ENCODE measurements at regions not wholly inside any gene's neighbourhood (a gene's known extent, or its start where the extent isn't known, plus 50 kb on each side); places are given as distances from the start of the nearest gene placed in this dataset.

- Histone ChIP-seq H3K4me2 (ENCODE audit: insufficient read depth, low read length) (no peak overlapping the region), H3K9me3 (ENCODE audit: low read depth, low read length) (peaks cover 2% of the 10 kb centered on the region), H2AFZ (ENCODE audit: low read length) (no peak overlapping the region), H3K4me1 (ENCODE audit: insufficient read depth, low read length) (no peaks in the 10 kb centered on the region), H3K79me2 (ENCODE audit: insufficient read depth, low read length) (no peaks in the 10 kb centered on the region), H3K4me3 (ENCODE audit: insufficient read depth, low read length) (no peak overlapping the region), H3K27me3 (ENCODE audit: insufficient read depth, low read length) (no peaks in the 10 kb centered on the region), H3K27ac (ENCODE audit: low read depth, low read length) (no peak overlapping the region), H3K36me3 (ENCODE audit: insufficient read depth, low read length) (no peaks in the 10 kb centered on the region), H4K20me1 (ENCODE audit: insufficient read depth, low read length) (no peaks in the 10 kb centered on the region)
- DNase-seq (ENCODE audit: insufficient read length, low spot score, missing footprints): no peak
- TF ChIP-seq, protein P1, sequence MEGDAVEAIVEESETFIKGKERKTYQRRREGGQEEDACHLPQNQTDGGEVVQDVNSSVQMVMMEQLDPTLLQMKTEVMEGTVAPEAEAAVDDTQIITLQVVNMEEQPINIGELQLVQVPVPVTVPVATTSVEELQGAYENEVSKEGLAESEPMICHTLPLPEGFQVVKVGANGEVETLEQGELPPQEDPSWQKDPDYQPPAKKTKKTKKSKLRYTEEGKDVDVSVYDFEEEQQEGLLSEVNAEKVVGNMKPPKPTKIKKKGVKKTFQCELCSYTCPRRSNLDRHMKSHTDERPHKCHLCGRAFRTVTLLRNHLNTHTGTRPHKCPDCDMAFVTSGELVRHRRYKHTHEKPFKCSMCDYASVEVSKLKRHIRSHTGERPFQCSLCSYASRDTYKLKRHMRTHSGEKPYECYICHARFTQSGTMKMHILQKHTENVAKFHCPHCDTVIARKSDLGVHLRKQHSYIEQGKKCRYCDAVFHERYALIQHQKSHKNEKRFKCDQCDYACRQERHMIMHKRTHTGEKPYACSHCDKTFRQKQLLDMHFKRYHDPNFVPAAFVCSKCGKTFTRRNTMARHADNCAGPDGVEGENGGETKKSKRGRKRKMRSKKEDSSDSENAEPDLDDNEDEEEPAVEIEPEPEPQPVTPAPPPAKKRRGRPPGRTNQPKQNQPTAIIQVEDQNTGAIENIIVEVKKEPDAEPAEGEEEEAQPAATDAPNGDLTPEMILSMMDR (IDR thresholded peaks at IDR 0.05; ENCODE audit: extremely low read depth, low read depth, low read length): no peak
Measured at GRCh38 chr5:166088389-166089039, 2202.9 kb upstream of the WWC1 start.

GRCh38 chr5:166091931-166092330, 2199.5 kb upstream of the WWC1 start:
- TF ChIP-seq, protein P1 (IDR thresholded peaks at IDR 0.05; ENCODE audit: extremely low read depth, low read depth, low read length): no peak
- no peaks in the 10 kb centered on the region for H3K36me3 ChIP-seq (ENCODE audit: insufficient read depth, low read length)
- H3K4me1 ChIP-seq (ENCODE audit: insufficient read depth, low read length): no peaks in the 10 kb centered on the region
- no peak overlapping the region for H3K4me3 ChIP-seq (ENCODE audit: insufficient read depth, low read length)
- no peaks in the 10 kb centered on the region for H4K20me1 ChIP-seq (ENCODE audit: insufficient read depth, low read length)
- H3K27ac ChIP-seq (ENCODE audit: low read depth, low read length): no peak overlapping the region
- H3K4me2 ChIP-seq (ENCODE audit: insufficient read depth, low read length): no peak overlapping the region
- no peaks in the 10 kb centered on the region for H3K79me2 ChIP-seq (ENCODE audit: insufficient read depth, low read length)
- H2AFZ ChIP-seq (ENCODE audit: low read length): no peak overlapping the region
- no peak for DNase-seq (ENCODE audit: insufficient read length, low spot score, missing footprints)
- peaks cover 2% of the 10 kb centered on the region for H3K9me3 ChIP-seq (ENCODE audit: low read depth, low read length)
- H3K27me3 ChIP-seq (ENCODE audit: insufficient read depth, low read length): no peaks in the 10 kb centered on the region

GRCh38 chr5:166093312-166093711, 2198.1 kb upstream of the WWC1 start:
- Histone ChIP-seq H3K4me2 (ENCODE audit: insufficient read depth, low read length) (no peak overlapping the region), H3K27me3 (ENCODE audit: insufficient read depth, low read length) (no peaks in the 10 kb centered on the region), H3K4me3 (ENCODE audit: insufficient read depth, low read length) (no peak overlapping the region), H2AFZ (ENCODE audit: low read length) (no peak overlapping the region), H3K36me3 (ENCODE audit: insufficient read depth, low read length) (no peaks in the 10 kb centered on the region), H3K27ac (ENCODE audit: low read depth, low read length) (no peak overlapping the region), H3K4me1 (ENCODE audit: insufficient read depth, low read length) (no peaks in the 10 kb centered on the region), H3K79me2 (ENCODE audit: insufficient read depth, low read length) (no peaks in the 10 kb centered on the region), H4K20me1 (ENCODE audit: insufficient read depth, low read length) (no peaks in the 10 kb centered on the region), H3K9me3 (ENCODE audit: low read depth, low read length) (no peaks in the 10 kb centered on the region)
- TF ChIP-seq, protein P1 (IDR thresholded peaks at IDR 0.05; ENCODE audit: extremely low read depth, low read depth, low read length): no peak
- DNase-seq (ENCODE audit: insufficient read length, low spot score, missing footprints): no peak

DNA sequence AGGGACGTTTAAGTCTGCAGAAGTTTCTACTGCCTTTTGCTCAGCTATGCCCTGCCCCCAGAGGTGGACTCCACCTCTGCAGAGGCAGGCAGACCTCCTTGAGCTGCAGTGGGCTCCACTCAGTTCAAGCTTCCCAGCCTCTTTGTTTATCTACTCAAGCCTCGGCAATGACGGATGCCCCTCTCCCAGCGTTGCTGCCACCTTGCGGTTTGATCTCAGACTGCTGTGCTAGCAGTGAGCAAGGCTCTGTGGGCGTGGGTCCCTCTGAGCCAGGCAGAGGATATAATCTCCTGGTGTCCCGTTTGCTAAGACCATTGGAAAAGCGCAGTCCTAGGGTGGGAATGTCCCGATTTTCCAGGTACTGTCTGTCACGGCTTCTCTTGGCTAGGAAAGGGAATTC, 2188.5 kb upstream of the WWC1 start:
- H3K27me3 ChIP-seq (ENCODE audit: insufficient read depth, low read length): no peaks in the 10 kb centered on the region
- H2AFZ ChIP-seq (ENCODE audit: low read length): no peak overlapping the region
- TF ChIP-seq, protein P1 (IDR thresholded peaks at IDR 0.05; ENCODE audit: extremely low read depth, low read depth, low read length): no peak
- H4K20me1 ChIP-seq (ENCODE audit: insufficient read depth, low read length): no peaks in the 10 kb centered on the region
- no peak overlapping the region for H3K4me2 ChIP-seq (ENCODE audit: insufficient read depth, low read length)
- H3K4me1 ChIP-seq (ENCODE audit: insufficient read depth, low read length): no peaks in the 10 kb centered on the region
- no peaks in the 10 kb centered on the region for H3K79me2 ChIP-seq (ENCODE audit: insufficient read depth, low read length)
- no peak overlapping the region for H3K4me3 ChIP-seq (ENCODE audit: insufficient read depth, low read length)
- no peaks in the 10 kb centered on the region for H3K36me3 ChIP-seq (ENCODE audit: insufficient read depth, low read length)
- H3K9me3 ChIP-seq (ENCODE audit: low read depth, low read length): no peaks in the 10 kb centered on the region
- DNase-seq (ENCODE audit: insufficient read length, low spot score, missing footprints): no peak
- H3K27ac ChIP-seq (ENCODE audit: low read depth, low read length): no peak overlapping the region
